Heart right ventricle (tissue), 16 donors: ENCODE measurements at regions not wholly inside any gene's neighbourhood (a gene's known extent, or its start where the extent isn't known, plus 50 kb on each side); places are given as distances from the start of the nearest gene placed in this dataset.

Experiments used
- ATAC-seq, 8 donors: fragments of 200-7000 bp; cut with Tn5 transposase; one replicate each; pipeline ENCODE4 v1.9.1; 2020; ENCODE audit warnings: mild to moderate bottlenecking in 8 of 8, moderate library complexity in 8 of 8, moderate number of reproducible peaks in 1 of 8
- DNase-seq, 2 donors: peaks; one replicate each; pipeline ENCODE4 v3.0.0-alpha.2; 2020
- H3K27ac ChIP-seq, 10 donors: fragments of 200-600 bp; sonication (generic) in 2 of 10; one replicate each; pipeline versions ENCODE4 v1.5.0 to v1.8.0; 2020 to 2022; ENCODE audit warnings: mild to moderate bottlenecking in 3 of 10
- H3K27me3 ChIP-seq, 7 donors: fragments of 200-600 bp; one replicate each; pipeline ENCODE4 v1.8.0; 2021 to 2022; ENCODE audit warnings: mild to moderate bottlenecking in 2 of 7
- H3K36me3 ChIP-seq, 9 donors: fragments of 200-600 bp; sonication (generic) in 1 of 9; one replicate each; pipeline versions ENCODE4 v1.5.0 to v1.8.0; 2020 to 2022; ENCODE audit warnings: mild to moderate bottlenecking in 2 of 9
- H3K4me1 ChIP-seq, 9 donors: fragments of 200-600 bp; sonication (generic) in 1 of 9; one replicate each; pipeline versions ENCODE4 v1.5.0 to v1.8.0; 2020 to 2022; ENCODE audit warnings: mild to moderate bottlenecking in 4 of 9
- H3K4me3 ChIP-seq, 10 donors: fragments of 200-600 bp; sonication (generic) in 2 of 10; one replicate each; pipeline versions ENCODE4 v1.5.0 to v1.8.0; 2020 to 2022; ENCODE audit warnings: mild to moderate bottlenecking in 7 of 10, moderate library complexity in 2 of 10
- H3K9me3 ChIP-seq, 11 donors: fragments of 200-600 bp in 10 of 11; sonication (generic) in 2 of 11; one replicate each; pipeline versions ENCODE4 v1.5.0 to v1.8.0; 2013 to 2022; ENCODE audit warnings: mild to moderate bottlenecking in 2 of 11, control low read depth in 1 of 11, moderate library complexity in 1 of 11
- CTCF ChIP-seq, 9 donors: fragments of 200-600 bp; sonication (generic) in 2 of 9; IDR thresholded peaks; one replicate each; pipeline versions ENCODE4 v1.5.0 to v1.8.0; 2021 to 2022; ENCODE audit warnings: antibody characterized with exemption in 9 of 9, mild to moderate bottlenecking in 5 of 9, moderate library complexity in 1 of 9
- WGBS, 2 donors: extraction: QIAGEN DNeasy Blood & Tissue Kit; methylation state at CpG; one replicate each; pipeline ENCODE4 v1.1.7; 2013; ENCODE audit warnings: inconsistent platforms in 1 of 2; 5-methylcytosine and 5-hydroxymethylcytosine counted together
- intact Hi-C, 10 donors: fragments of 100-400 bp; cut with DNase I; formaldehyde crosslinking; loops; one replicate each; pipeline versions ENCODE4 v1.11.1 to v1.14.2; 2022
- donor health status: Arrhythmogenic right ventricular cardiomyopathy.
- donor health status: ischemic (EF 13 %, LVEDD 7.1; RV severe dilation, severe dysfunction).
- donor health status: healthy with polysubstance abuse.
- donor health status: DM: no; HTN: yes; CAD: no.
- donor health status: DM: no; HTN: no; CAD: no.
- donor health status: ischemic (EF 25% LVEDD 6.9; RV normal size, moderate dysfunction).
- donor health status: ischemic (EF 25% LVEDD 5.7; RV mildly dilated, moderate dysfunction).
- donor health status: healthy.
- donor health status: DM: yes; HTN: yes; CAD: no.
- donor health status: Ischemic cardiomyopathy.
- donor health status: ischemic (EF 35%, LVEDD 5.7; RV mildly dilated, moderate dysfunction).
- donor health status: nonischemic (EF 11% LVEDD 7.7; RV severe dilation, severe dysfunction).
- donor health status: DM: yes; HTN: yes; CAD: no.
- donor health status: PGD.
- donor health status: ischemic (EF 29% LVEDD 5.4; RV normal size, mild dysfunction).
- donor health status: nonischemic (EF 23%, LVEDD 6.1; RV moderate dilation, normal function).

GRCh38 chr5:163607256-163607655 is 101.8 kb downstream of the MAT2B start:
- Histone ChIP-seq H3K4me1 (no peaks in the 10 kb centered on the region), H3K27ac (no peak overlapping the region), H3K27me3 (peaks cover 0 to 4% (median 0%) of the 10 kb centered on the region in 7 donors), H3K4me3 (no peak overlapping the region), H3K9me3 (no peaks in the 10 kb centered on the region), H3K36me3 (no peaks in the 10 kb centered on the region)
- WGBS, 2 donors: 82 to 84% methylated on average over 4 of the region's 4 CpGs
- DNase-seq (no peak), ATAC-seq (no peak)
- no peak for TF ChIP-seq CTCF (IDR thresholded peaks at IDR 0.05)
- intact Hi-C loops: no loop called here

DNA sequence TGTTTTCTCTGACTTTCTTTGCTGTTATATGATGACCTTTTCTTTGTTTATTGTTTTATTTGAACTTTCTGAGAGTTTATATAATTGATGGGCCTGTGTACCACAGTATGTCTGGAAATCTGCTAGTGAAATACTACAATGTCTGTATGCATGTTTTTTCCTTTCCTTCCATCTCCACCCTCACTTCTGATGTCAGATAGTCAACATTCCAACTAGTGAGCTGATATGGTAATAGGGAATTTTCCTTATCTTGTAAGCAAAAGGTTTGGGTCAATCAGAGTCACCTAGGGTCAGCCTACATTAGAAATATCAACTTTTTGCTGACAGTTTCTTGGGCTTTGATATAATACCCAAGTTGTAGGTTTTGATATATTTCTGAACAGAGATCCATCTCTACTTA is 103.2 kb downstream of the MAT2B start:
- no peaks in the 10 kb centered on the region for H3K9me3 ChIP-seq
- DNase-seq: no peak
- no peak overlapping the region for H3K27ac ChIP-seq
- H3K27me3 ChIP-seq: peaks cover 0 to 4% (median 0%) of the 10 kb centered on the region in 7 donors
- no peaks in the 10 kb centered on the region for H3K36me3 ChIP-seq
- no peaks in the 10 kb centered on the region for H3K4me1 ChIP-seq
- ATAC-seq: no peak
- intact Hi-C loops: no loop called here
- H3K4me3 ChIP-seq: no peak overlapping the region
- no peak for TF ChIP-seq CTCF (IDR thresholded peaks at IDR 0.05)

DNA sequence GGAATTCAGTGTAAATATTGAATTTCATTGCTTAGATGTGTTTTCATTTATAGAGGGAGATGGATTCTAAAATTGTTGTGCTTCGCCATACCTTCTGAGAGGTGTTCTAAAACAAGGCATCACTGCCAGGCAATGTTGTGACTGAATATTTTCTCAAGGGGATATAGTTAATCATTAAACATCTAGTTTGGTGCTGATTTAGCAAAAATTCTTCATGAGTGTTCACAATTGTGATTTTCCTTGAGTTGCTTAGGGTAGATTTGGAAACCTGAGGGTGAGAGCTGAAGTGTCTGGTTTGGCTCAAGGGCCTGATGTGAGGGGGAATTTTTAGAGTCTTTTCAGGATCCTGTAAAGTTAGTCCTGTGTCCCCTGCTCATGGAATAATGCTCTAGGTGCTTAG is 104.5 kb downstream of the MAT2B start:
- no peak for DNase-seq
- Histone ChIP-seq H3K27me3 (peaks cover 0 to 4% (median 0%) of the 10 kb centered on the region in 7 donors), H3K27ac (no peak overlapping the region), H3K9me3 (no peaks in the 10 kb centered on the region), H3K4me1 (no peaks in the 10 kb centered on the region), H3K36me3 (no peaks in the 10 kb centered on the region), H3K4me3 (no peak overlapping the region)
- intact Hi-C loops: no loop called here
- TF ChIP-seq CTCF (IDR thresholded peaks at IDR 0.05): no peak
- WGBS, 2 donors: 86 to 87% methylated on average over 1 of the region's 1 CpG
- ATAC-seq: no peak

DNA sequence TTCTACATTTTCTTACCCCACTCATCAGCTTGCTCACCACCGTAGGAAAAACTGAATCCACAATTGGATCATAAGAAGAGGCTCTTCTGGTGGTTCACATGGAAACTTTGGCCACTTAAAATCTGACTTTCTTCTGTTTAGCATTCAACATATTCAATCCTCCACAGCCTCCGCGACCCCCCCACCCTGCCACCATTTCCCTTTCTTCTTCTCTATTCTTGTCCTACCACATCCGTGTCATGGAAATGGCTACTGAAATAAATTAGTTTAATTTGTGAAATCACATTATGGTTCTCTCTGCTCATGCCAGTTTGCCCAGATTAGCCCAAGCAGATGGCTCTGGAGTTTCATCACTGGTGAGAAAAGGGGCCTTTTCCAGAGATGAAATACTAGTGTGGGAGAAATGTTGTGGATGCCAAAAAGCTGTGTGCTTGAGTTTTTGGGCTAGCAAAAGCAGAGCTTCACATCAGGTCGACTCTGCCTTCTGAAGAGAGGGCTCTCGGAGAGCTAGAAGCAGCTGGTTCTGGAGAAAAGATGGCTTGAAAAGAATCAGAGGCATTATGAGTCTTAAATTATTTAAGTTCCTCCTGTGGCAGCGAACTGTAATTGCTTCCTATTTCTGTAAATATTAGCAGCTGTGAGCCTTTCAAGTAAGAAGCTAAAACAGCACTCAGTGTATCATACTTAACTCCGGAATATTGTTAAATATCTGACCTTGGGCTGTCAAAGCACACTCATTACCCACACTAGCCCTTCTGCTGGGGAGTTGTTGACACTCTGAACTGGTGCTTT is 107.1 kb downstream of the MAT2B start:
- no peaks in the 10 kb centered on the region for H3K9me3 ChIP-seq
- H3K27me3 ChIP-seq: peaks cover 0 to 4% (median 0%) of the 10 kb centered on the region in 7 donors
- no peaks in the 10 kb centered on the region for H3K4me1 ChIP-seq
- no peaks in the 10 kb centered on the region for H3K36me3 ChIP-seq
- 76 to 83% methylated on average over 8 of the region's 8 CpGs for WGBS, 2 donors
- H3K4me3 ChIP-seq: no peak overlapping the region
- TF ChIP-seq CTCF (IDR thresholded peaks at IDR 0.05): no peak
- ATAC-seq (no peak), DNase-seq (no peak)
- no peak overlapping the region for H3K27ac ChIP-seq
- intact Hi-C loops: no loop called here
